ENCODE measurements at regions not wholly inside any gene's neighbourhood (a gene's known extent, or its start where the extent isn't known, plus 50 kb on each side); places are given as distances from the start of the nearest gene placed in this dataset.

DNA sequence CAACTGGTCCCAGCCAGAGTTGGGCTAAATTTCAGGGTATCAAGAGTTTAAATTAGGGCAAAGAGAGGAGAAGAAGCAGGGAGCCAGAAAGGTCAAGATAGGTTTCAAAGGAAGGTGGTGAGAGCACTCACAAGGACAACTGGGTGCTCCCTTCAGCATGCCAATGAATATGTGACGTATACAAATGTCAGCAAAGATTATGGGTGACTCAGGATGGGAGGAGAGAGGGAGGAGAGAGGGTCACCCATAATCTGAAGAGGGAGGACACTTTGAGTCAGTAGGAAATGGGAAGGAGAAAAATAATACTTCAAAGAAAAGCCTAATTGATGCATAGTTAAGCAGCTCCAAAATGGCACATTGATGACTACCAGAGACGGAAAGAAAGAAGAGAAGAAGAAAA lies 53.1 kb upstream of the ABCA12 start:
- peaks cover 3% of the 10 kb centered on the region; the same call in 2 of the 3 replicates for H3K9me3 Mint-ChIP-seq

More for the DNA sequence above, 53.1 kb upstream of the ABCA12 start:
- Histone ChIP-seq H3K36me3 (ENCODE audit: insufficient read depth) (no peaks in the 10 kb centered on the region), H4K20me1 (replicated peaks; ENCODE audit: insufficient read depth) (no peaks in the 10 kb centered on the region), H3K9me2 (ENCODE audit: insufficient read depth) (0 out of 2 replicates have a peak, but pooled peaks cover 5% of the 10 kb centered on the region), H3K4me3 (no peak overlapping the region), H2AFZ (no peak overlapping the region), H3K79me2 (replicated peaks; ENCODE audit: insufficient read depth) (no peaks in the 10 kb centered on the region), H3K4me2 (no peak overlapping the region), H3F3A (replicated peaks; ENCODE audit: low read depth) (no peaks in the 10 kb centered on the region), H3K27me3 (ENCODE audit: insufficient read depth) (no peaks in the 10 kb centered on the region), H3K4me1 (ENCODE audit: insufficient read depth) (no peaks in the 10 kb centered on the region), H3K27ac (ENCODE audit: low read depth) (no peak overlapping the region)
- ATAC-seq (no peak), DNase-seq (ENCODE audit: low spot score) (no peak)
- TF ChIP-seq NANOG (IDR thresholded peaks at IDR 0.05; ENCODE audit: borderline replicate concordance) (no peak), ZNF331 (CRISPR knock-in tag; IDR thresholded peaks at IDR 0.05; ENCODE audit: low read depth) (no peak), ZNF114 (CRISPR knock-in tag; IDR thresholded peaks at IDR 0.05) (no peak), ZNF462 (CRISPR knock-in tag; IDR thresholded peaks at IDR 0.05) (no peak), JUNB (IDR thresholded peaks at IDR 0.05; ENCODE audit: unreplicated experiment) (no peak), STAT1 (IDR thresholded peaks at IDR 0.05; ENCODE audit: unreplicated experiment) (no peak), CREB1 (CRISPR knock-in tag; IDR thresholded peaks at IDR 0.05; ENCODE audit: low read depth) (no peak), EZH2phosphoT487 (IDR thresholded peaks at IDR 0.05; ENCODE audit: unreplicated experiment) (no peak)
- TF ChIP-seq, protein P1, sequence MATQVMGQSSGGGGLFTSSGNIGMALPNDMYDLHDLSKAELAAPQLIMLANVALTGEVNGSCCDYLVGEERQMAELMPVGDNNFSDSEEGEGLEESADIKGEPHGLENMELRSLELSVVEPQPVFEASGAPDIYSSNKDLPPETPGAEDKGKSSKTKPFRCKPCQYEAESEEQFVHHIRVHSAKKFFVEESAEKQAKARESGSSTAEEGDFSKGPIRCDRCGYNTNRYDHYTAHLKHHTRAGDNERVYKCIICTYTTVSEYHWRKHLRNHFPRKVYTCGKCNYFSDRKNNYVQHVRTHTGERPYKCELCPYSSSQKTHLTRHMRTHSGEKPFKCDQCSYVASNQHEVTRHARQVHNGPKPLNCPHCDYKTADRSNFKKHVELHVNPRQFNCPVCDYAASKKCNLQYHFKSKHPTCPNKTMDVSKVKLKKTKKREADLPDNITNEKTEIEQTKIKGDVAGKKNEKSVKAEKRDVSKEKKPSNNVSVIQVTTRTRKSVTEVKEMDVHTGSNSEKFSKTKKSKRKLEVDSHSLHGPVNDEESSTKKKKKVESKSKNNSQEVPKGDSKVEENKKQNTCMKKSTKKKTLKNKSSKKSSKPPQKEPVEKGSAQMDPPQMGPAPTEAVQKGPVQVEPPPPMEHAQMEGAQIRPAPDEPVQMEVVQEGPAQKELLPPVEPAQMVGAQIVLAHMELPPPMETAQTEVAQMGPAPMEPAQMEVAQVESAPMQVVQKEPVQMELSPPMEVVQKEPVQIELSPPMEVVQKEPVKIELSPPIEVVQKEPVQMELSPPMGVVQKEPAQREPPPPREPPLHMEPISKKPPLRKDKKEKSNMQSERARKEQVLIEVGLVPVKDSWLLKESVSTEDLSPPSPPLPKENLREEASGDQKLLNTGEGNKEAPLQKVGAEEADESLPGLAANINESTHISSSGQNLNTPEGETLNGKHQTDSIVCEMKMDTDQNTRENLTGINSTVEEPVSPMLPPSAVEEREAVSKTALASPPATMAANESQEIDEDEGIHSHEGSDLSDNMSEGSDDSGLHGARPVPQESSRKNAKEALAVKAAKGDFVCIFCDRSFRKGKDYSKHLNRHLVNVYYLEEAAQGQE (IDR thresholded peaks at IDR 0.05; ENCODE audit: unreplicated experiment): no peak
- TF ChIP-seq, protein P2, sequence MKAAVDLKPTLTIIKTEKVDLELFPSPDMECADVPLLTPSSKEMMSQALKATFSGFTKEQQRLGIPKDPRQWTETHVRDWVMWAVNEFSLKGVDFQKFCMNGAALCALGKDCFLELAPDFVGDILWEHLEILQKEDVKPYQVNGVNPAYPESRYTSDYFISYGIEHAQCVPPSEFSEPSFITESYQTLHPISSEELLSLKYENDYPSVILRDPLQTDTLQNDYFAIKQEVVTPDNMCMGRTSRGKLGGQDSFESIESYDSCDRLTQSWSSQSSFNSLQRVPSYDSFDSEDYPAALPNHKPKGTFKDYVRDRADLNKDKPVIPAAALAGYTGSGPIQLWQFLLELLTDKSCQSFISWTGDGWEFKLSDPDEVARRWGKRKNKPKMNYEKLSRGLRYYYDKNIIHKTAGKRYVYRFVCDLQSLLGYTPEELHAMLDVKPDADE (IDR thresholded peaks at IDR 0.05): no peak
- TF ChIP-seq, protein P3, sequence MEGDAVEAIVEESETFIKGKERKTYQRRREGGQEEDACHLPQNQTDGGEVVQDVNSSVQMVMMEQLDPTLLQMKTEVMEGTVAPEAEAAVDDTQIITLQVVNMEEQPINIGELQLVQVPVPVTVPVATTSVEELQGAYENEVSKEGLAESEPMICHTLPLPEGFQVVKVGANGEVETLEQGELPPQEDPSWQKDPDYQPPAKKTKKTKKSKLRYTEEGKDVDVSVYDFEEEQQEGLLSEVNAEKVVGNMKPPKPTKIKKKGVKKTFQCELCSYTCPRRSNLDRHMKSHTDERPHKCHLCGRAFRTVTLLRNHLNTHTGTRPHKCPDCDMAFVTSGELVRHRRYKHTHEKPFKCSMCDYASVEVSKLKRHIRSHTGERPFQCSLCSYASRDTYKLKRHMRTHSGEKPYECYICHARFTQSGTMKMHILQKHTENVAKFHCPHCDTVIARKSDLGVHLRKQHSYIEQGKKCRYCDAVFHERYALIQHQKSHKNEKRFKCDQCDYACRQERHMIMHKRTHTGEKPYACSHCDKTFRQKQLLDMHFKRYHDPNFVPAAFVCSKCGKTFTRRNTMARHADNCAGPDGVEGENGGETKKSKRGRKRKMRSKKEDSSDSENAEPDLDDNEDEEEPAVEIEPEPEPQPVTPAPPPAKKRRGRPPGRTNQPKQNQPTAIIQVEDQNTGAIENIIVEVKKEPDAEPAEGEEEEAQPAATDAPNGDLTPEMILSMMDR (conservative IDR thresholded peaks at IDR 0.05; ENCODE audit: low read depth in 2 of 2): no peak
- Mint-ChIP-seq H3K4me1 (no peaks in the 10 kb centered on the region), H3K36me3 (ENCODE audit: low read depth) (no peaks in the 10 kb centered on the region), H3K27ac (no peak overlapping the region), H3K4me3 (no peak overlapping the region), H3K27me3 (ENCODE audit: insufficient read depth, low read depth, poor library complexity) (no peaks in the 10 kb centered on the region)

Measured in GM23338 (cell line).